A204.1 (cell line): ENCODE measurements at regions not wholly inside any gene's neighbourhood (a gene's known extent, or its start where the extent isn't known, plus 50 kb on each side); places are given as distances from the start of the nearest gene placed in this dataset.
"Not testable (repeated sequence)": the region's sequence is repeated elsewhere in the genome, so short reads cannot be mapped to it uniquely, and the experiment has no call there.

Source experiments
- FAIRE-seq: peaks from 2 replicates; lab custom pipeline; 2012; peaks lifted over from hg19 to GRCh38; lab: Jason Lieb, UNC

DNA sequence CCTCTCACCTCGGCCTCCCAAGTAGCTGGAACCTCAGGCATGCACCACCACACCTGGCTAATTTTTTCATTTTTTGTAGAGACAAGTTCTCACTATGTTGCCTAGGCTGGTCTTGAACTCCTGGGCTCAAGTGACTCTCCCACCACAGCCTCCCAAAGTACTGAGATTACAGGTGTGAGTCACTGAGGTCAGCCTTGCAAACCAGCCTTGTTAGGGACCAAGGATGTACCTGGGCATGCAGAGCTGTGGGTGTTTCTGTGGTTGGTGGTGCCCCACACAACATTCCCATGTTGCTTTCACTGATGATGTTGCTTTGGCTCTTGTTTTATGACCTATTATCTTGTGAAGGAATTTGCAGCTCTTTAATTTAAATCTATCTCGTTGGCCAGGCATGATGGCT lies 54.8 kb downstream of the OTUD1 start:
- no peak for FAIRE-seq

DNA sequence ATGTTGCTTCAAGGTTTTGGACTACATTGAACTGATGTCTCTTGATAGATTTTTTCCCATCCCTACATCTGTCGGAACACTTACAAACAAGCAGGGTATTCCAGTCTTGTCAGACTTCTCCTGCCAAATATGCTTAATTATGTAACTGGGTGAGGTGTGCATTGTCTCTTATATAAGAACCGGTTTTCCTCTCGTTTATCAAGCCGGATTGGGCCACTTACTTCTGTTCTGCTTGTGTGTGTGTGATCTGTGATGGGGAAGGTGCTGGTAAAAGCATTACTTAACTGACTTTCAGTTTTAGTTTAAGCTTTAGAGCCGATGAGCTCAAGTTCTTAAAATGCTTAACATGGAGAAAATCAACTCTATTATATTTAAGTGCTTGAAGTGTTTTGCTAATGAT lies 57.9 kb downstream of the OTUD1 start:
- FAIRE-seq: no peak

DNA sequence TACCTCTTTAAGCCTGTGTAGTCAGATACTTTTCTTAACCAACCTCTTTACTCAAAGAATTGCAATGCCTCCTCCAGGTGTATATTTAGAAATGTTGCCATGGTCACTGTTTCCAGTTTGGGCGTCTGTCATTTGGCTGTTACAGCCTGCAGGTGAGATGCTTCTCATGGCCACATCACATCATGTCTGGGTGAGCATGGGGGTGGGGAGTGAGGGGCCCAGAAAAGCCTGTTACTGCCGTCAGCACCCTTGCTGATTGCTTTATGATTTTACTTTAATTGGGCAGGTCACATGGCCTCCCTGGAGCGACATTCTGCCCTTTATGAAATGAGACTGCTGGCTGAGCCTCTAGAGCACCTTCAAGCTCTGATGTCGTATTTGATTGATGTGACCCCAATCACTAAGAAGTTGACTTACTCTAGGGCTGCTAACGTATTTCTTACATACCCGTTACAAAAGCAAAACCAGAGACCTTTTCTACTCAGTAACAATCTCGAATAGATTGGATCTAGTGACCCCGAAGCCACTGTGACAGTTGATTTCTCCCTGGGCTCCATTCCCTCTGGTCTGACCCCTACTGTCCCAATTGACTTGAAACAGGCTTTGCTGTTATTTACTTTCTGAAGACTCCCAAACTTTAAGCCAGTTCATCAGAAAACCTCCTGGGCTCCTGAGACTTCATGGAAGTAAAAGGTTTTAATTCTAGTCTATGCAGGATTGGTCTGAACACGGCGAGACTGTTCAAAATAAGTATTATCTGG lies 60.7 kb downstream of the OTUD1 start:
- no peak for FAIRE-seq

DNA sequence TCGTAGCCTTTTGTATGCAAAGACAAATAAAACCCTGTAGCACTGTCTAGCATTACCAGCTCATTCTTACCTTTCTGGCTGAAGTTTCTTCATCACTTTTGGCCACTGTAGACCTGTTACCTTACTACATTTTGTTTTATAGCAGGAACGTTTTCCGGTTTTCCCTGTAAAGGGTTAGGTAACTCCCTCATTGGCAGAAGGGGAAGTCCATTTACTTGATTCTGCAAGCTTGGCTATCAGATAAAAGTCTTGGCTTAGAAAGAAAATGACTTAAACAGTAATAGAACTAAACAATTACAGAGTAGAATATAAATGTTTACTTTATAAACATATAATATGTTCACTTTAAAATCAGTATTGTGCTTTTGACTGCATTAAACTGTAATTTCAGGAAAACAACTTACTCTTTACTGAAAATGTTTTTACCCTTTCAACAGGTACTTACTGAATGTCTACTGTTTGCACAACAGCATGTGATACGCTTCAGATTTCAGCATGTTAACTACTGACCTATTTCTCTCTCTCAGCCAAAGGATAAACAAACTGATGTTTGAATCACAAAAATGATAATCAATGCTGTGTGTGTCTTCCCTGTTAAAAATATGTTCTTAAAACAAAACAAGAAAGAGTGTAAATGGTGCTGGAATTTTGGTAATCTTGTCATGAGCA lies 67.1 kb downstream of the OTUD1 start:
- no peak for FAIRE-seq

DNA sequence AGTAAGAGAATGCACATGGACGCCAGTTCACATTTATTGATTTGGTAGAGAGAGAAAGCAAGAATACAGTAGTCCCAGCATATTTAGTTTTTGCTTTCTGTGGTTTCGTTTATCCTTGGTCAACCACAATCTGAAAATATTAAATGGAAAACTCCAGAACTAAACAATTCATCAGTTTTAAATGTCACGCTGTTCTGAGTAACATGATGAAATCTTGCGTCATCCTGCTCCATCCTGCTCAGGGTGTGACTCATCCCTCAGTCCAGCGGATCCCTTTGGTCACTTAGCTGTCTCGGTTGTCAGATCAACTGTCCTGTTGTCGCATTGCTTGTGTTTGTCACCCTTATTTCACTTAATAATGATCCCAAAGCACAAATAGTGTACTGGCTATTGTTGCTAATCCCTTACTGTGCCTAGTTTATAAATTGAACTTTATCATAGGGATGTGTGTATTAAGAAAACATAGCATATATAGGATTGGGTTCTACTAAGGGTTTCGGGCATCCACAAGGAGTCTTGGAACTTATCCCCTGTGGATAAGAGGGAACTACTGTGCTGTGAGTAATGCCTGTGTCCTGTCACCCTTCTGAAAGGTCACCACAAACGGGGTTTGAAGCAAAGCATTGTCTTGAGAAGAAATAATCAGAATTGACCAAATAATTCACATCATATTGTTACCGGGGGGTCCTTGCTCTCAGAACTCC lies 73.6 kb downstream of the OTUD1 start:
- FAIRE-seq: no peak

DNA sequence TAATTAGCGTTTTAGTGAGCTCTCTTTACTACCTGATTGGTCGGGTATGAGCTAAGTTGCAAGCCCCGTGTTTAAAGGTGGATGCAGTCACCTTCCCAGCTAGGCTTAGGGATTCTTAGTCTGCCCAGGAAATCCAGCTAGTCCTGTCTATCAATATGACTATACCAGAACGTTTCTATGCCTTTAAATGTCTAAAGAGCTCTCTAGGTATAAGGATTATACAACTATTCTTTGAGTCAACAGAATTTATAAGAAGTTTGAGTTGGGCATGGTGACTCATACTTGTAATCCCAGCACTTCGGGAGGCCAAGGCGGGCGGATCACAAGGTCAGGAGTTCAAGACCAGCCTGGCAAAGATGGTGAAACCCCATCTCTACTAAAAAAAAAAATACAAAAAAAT lies 74.7 kb downstream of the OTUD1 start:
- not testable (repeated sequence) for FAIRE-seq

DNA sequence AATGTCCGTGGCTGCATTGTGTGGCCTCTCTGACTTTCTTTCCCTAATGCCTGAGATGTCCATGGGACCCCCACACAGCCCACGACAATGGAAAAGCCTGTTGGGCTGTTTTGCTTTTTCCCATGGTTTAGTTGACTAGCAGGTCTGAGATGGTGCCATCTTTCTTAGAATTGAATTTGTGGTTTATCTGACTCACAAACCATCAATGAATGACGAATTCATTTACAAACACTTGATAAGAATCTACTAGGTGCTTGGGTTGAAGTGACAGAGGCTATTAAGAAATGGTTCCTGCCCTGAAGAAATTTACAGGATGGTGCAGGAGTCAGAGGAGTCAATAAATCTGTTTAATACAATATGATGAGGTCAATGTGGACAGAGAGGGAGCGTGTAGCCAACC lies 75.4 kb downstream of the OTUD1 start:
- FAIRE-seq: no peak

DNA sequence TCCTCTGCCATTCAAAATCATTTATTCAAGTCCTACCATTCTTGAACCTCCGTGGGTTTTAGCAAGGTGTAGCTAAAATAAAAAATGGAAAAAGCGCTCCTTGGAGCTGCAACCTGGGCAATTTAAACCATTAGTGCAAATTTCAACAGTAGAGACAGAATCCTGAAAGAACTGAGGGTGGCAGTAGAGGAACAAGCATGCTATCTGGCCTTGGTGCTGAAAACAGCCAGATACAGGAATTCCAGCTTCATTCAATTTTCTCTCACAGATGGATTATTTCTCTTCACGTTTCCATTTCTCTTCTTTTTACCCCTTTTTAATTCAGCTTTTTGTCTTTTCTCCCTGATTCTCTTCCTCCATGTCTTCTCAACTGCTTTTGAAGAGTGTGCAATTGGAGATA lies 77.7 kb downstream of the OTUD1 start:
- no peak for FAIRE-seq

DNA sequence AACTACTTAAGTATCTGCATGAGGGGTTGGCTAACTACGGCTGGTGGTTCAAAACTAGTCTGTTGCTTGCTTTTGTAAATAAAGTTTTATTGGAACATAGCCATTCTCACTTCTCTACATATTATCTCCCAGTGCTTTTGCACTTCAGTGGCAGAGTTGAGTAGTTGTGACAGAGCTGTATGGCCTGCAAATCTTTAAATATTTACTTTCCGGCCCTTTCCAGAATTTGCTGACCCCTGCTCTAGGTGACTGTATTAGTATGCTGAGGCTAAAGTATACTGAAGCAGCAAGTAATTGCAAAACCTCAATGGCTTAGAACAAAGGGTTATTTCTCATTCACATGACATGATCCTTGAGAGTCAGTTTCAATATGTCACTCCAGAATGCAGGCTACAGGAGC lies 78.3 kb downstream of the OTUD1 start:
- no peak for FAIRE-seq

DNA sequence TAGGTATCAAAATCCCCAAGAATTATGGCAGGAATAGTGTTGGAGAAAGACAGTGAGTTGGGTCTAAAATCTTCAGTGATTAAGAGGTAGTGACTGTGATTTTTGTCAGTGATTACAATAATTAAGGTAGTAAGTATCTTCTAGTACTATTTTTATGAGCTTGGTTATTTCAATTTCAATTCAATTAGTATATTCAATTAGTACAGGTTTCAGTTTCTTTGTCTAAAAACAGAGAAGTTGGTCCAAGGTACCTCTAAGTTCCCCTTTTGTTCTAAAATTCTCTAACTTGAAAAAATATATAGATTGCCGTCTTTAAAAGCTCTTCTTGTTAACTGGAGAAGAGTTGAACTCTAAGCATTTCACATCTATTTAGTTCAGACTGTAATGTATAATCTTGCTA lies 82.9 kb downstream of the OTUD1 start:
- no peak for FAIRE-seq

DNA sequence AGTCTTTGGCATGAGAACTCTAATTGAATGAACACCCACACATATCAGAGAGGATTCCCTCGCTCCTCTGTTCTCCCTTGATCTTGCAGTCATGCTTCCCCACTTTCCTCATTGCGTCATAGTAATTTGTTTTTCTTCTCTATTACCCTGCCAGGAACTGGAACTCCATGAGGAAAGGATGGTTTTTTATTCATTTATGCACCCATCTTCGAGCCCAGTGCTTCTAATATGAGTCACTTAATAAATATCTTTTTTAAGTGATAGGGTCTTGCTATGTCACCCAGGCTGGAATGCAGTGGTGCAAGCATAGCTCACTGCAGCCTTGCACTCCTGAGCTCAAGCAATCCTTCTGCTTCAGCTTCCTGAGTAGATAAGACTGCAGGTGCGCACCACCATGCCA lies 83.5 kb downstream of the OTUD1 start:
- FAIRE-seq: no peak

DNA sequence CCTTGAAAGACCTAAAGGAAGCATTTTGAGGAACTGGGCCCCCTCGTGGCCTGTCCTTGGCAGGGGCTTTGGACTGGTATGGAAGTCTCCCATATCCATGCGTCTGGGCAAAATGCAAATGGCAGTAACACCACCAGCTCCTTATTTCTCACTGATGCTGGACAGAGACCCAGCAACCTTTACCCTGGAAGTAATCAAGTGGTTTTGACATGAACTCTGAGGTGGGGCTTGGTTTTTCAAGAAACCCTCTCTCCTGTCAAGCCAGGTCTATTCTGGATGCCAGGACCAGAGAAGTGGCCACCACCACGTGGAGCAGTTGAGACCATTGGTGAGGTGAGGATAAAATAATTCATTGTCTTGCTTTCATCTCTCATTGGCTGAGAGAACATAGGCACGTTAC lies 84.4 kb downstream of the OTUD1 start:
- FAIRE-seq: no peak

DNA sequence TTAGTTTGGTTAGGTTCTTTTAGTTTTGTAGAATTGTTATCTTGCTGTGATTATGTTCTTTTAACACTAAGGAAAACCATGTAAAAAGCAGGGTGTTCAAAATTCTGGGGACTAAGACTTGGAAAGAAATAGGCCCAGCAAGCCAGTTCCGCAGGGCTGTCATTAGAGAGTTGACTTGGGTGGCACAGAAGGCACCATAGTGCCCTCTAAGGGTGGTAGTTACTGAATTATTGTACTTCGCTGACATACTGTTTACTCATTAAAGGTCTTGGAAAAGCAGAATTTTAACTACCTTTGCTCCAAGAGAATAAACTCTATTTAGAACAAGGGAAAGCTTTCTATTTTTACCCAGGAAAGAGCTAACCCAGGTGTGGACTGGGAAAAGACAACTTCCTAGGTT lies 86.5 kb downstream of the OTUD1 start:
- no peak for FAIRE-seq

DNA sequence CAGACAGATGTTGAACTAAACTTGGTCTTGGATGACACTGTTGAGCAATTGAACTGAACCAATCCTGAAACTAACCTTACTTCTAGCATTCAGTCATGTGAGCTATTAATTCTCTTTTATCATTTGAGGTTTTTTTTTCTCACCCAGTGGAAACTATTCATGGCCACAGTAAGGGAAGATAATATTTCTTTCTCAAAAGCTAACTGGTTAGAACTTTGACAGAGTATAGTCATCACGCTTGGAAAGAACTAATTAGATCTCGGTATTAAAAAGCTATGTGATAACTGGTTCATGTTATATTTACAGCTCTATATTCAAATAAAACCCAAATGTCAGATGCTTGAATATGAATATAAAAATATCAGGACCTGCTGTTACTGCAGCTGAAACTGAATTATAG lies 89.5 kb downstream of the OTUD1 start:
- no peak for FAIRE-seq

DNA sequence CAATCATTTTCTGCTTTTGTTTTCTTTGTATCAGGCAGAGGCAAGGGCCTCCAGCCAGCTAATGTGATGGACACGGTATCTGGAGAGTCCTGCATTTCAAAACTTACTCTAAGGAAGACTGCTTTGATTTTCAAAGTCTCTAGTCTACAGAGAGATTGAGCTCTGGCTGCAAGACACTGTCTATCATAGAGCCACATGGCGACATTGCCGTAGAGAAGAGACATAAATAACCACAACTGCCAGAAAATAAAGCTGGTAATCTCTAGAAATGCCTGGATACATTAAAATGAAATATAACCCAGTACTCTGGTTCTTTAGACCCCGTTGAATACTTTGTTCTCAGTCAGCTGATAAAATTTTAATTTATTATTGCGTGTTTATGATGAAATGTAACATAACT lies 90.8 kb downstream of the OTUD1 start:
- no peak for FAIRE-seq

DNA sequence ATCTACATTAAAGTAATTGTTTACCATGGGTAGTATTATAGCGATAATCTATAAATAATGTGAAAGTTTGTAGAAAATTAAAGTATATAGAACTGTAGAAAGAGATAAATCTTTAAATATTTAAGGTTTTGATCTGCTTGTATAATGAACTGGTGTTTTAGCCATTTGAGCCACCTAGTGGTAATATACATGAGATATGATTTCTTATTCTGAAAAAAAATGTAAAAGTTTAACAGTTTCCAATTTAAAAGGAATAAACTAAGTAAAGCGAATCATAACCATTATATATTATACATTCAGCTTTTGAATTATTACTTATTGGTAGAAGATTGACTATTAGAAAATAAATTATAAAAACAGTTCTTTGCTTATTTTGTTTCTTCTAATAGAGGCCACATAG lies 91.2 kb downstream of the OTUD1 start:
- FAIRE-seq: peak; percentile 96

DNA sequence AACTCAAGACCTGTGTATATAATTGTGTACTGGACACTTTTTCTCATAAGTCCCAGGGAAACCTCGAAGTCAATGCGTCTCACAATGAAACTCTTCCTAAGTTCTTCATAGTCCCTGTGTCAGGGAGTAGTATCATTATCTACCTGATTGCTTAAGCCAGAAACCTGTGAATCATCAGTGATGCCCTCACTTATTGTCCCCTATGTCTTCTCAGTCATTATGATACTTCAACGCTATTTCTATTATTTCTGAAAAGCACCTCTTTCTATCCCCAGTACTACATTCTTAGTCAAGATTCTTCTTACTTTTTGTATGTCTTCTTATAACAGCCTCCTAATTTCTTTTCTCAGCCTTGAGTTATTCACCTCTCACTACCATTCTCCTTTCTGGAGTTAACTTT lies 94.3 kb downstream of the OTUD1 start:
- no peak for FAIRE-seq

DNA sequence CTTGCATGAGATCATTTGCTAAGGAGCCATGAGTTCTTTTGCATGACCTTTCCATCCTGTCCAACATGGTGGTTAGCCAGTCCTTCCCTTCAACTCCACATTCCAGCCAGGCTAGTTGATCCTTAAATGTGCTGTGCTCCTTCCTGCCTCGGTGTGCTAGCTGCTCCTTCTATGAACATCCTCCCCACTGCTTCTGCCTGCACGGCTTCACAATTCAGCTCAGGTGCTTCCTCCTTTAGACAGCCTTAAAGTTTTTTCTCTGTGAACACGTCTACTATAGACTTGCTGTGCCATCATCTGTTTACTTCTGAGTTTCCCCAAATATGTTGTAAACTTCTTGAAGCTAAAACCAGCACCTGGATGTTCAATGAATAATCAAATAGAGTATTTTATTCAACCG lies 95.5 kb downstream of the OTUD1 start:
- FAIRE-seq: no peak

DNA sequence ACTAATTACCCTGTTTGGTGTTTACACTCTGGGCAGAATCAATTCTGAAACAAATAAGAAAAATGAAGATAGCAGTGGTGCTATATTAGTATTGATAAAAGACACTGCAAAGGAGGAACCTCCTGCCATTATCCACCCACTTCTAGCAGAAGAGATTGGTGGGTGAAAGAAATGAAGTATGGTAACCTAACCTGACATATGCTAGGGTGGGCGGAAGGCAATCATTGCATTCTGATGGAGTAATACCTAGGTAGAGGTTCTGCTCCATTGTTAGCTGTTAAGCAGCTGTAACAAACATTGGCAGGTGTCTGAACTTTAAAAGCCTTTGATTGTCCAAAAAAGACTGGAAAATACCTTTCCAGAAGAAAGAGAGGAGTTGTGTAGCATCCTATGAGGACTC lies 95.9 kb downstream of the OTUD1 start:
- no peak for FAIRE-seq

DNA sequence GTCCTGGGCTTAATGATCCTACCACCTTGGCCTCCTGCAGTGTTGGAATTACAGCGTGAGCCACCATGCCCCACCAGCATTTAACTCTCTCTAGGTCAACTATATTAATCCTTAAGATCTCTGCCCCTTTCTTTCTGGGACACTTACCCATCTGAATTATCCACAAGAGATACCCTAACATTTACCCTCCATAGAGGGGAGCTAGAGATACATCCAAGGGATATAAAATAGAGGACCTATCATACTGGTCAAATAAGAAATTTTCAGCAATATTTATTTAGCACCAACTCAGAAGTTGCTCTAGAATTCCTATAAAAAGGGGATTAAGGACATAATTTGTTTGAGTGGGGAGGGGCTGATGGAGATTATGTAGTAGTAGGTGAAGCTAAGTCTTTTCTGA lies 96.5 kb downstream of the OTUD1 start:
- no peak for FAIRE-seq

DNA sequence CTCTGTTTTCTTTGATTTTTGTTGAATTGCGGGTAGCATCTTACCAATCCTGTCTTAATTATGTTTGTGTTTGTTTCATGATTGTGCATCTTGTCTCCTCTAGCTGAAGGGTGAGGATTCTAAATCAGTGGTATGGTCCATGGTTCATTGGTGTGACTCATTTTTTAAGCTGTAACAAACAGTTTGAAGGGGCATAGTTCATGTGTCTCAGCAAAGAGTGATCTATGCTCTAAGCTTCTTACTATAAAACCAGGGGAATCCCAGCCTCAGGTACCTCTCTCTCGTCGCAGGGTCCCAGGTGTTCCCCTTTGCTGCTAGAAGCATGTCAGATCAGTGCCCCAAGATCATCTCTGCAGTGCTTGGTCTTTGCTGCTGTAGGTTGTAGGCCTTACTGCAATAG lies 100.1 kb downstream of the OTUD1 start:
- no peak for FAIRE-seq

DNA sequence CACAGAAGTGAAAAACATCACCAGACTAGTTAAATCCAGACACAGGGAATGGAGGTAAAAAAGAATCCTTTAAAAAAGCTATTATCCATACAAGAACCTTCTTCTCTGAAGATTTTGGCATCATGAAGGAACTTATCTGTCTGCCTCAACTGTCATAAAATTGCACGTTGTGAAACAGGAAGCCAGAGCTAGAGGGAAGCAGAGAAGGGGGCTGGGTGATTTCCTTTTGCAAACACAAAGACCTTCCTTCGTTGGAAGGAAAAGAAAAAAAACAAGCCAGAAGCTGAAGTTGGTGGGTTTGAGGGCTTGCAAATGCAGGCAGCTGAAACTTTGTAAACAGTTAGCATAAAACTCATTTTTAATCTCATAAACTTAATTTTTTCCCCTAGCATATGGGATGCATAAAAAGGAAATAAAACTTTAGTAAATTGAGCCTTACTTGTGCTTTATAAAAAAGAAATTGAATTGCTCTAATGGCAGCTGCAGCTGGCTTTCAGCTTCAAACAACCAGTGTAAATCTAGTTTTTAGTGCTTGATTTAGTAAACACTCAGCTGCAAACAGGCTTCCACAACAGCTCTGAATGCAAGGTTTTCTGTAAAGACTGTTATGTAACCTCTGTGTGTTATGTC lies 101.6 kb downstream of the OTUD1 start:
- no peak for FAIRE-seq

DNA sequence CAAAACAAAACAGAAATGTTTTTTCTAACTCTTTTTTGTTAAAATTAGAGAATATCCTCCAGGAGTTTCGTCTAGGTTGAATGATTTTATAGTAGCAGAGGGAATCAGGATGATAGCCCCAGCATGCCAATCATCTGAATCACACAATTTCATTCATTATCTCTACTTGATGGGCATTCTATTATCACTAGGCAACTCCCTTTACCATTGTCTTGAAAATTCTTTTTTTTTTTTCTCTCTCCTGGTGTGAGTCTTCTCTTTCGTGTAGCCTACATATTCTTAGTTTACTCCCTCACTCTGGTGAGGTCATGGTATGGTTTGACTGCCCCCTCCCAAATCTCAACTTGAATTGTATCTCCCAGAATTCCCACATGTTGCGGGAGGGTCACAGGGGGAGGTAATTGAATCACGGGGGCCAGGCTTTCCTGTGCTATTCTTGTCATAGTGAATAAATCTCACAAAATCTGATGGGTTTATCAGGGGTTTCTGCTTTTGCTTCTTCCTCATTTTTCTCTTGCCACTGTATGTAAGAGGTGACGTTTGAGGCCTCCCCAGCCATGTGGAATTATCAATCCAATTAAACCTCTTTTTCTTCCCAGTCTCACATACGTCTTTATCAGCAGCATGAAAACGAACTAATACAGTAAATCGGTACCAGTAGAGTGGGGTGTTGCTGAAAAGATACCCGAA lies 105.0 kb downstream of the OTUD1 start:
- FAIRE-seq: no peak
